Heart right ventricle (tissue), 16 donors: ENCODE measurements at regions not wholly inside any gene's neighbourhood (a gene's known extent, or its start where the extent isn't known, plus 50 kb on each side); places are given as distances from the start of the nearest gene placed in this dataset.

ENCODE experiments used
- ATAC-seq, 8 donors: fragments of 200-7000 bp; cut with Tn5 transposase; one replicate each; pipeline ENCODE4 v1.9.1; 2020; ENCODE audit warnings: mild to moderate bottlenecking in 8 of 8, moderate library complexity in 8 of 8, moderate number of reproducible peaks in 1 of 8
- DNase-seq, 2 donors: peaks; one replicate each; pipeline ENCODE4 v3.0.0-alpha.2; 2020
- H3K27ac ChIP-seq, 10 donors: fragments of 200-600 bp; sonication (generic) in 2 of 10; one replicate each; pipeline versions ENCODE4 v1.5.0 to v1.8.0; 2020 to 2022; ENCODE audit warnings: mild to moderate bottlenecking in 3 of 10
- H3K27me3 ChIP-seq, 7 donors: fragments of 200-600 bp; one replicate each; pipeline ENCODE4 v1.8.0; 2021 to 2022; ENCODE audit warnings: mild to moderate bottlenecking in 2 of 7
- H3K36me3 ChIP-seq, 9 donors: fragments of 200-600 bp; sonication (generic) in 1 of 9; one replicate each; pipeline versions ENCODE4 v1.5.0 to v1.8.0; 2020 to 2022; ENCODE audit warnings: mild to moderate bottlenecking in 2 of 9
- H3K4me1 ChIP-seq, 9 donors: fragments of 200-600 bp; sonication (generic) in 1 of 9; one replicate each; pipeline versions ENCODE4 v1.5.0 to v1.8.0; 2020 to 2022; ENCODE audit warnings: mild to moderate bottlenecking in 4 of 9
- H3K4me3 ChIP-seq, 10 donors: fragments of 200-600 bp; sonication (generic) in 2 of 10; one replicate each; pipeline versions ENCODE4 v1.5.0 to v1.8.0; 2020 to 2022; ENCODE audit warnings: mild to moderate bottlenecking in 7 of 10, moderate library complexity in 2 of 10
- H3K9me3 ChIP-seq, 11 donors: fragments of 200-600 bp in 10 of 11; sonication (generic) in 2 of 11; one replicate each; pipeline versions ENCODE4 v1.5.0 to v1.8.0; 2013 to 2022; ENCODE audit warnings: mild to moderate bottlenecking in 2 of 11, control low read depth in 1 of 11, moderate library complexity in 1 of 11
- CTCF ChIP-seq, 9 donors: fragments of 200-600 bp; sonication (generic) in 2 of 9; IDR thresholded peaks; one replicate each; pipeline versions ENCODE4 v1.5.0 to v1.8.0; 2021 to 2022; ENCODE audit warnings: antibody characterized with exemption in 9 of 9, mild to moderate bottlenecking in 5 of 9, moderate library complexity in 1 of 9
- WGBS, 2 donors: extraction: QIAGEN DNeasy Blood & Tissue Kit; methylation state at CpG; one replicate each; pipeline ENCODE4 v1.1.7; 2013; ENCODE audit warnings: inconsistent platforms in 1 of 2; 5-methylcytosine and 5-hydroxymethylcytosine counted together
- intact Hi-C, 10 donors: fragments of 100-400 bp; cut with DNase I; formaldehyde crosslinking; loops; one replicate each; pipeline versions ENCODE4 v1.11.1 to v1.14.2; 2022
- donor health status: Arrhythmogenic right ventricular cardiomyopathy.
- donor health status: ischemic (EF 13 %, LVEDD 7.1; RV severe dilation, severe dysfunction).
- donor health status: healthy with polysubstance abuse.
- donor health status: DM: no; HTN: yes; CAD: no.
- donor health status: DM: no; HTN: no; CAD: no.
- donor health status: ischemic (EF 25% LVEDD 6.9; RV normal size, moderate dysfunction).
- donor health status: ischemic (EF 25% LVEDD 5.7; RV mildly dilated, moderate dysfunction).
- donor health status: healthy.
- donor health status: DM: yes; HTN: yes; CAD: no.
- donor health status: Ischemic cardiomyopathy.
- donor health status: ischemic (EF 35%, LVEDD 5.7; RV mildly dilated, moderate dysfunction).
- donor health status: nonischemic (EF 11% LVEDD 7.7; RV severe dilation, severe dysfunction).
- donor health status: DM: yes; HTN: yes; CAD: no.
- donor health status: PGD.
- donor health status: ischemic (EF 29% LVEDD 5.4; RV normal size, mild dysfunction).
- donor health status: nonischemic (EF 23%, LVEDD 6.1; RV moderate dilation, normal function).

GRCh38 chr18:24811950-24812681 is 351.7 kb downstream of the HRH4 start:
- Histone ChIP-seq H3K9me3 (peaks cover 0 to 16% (median 0%) of the 10 kb centered on the region in 11 donors), H3K4me1 (no peaks in the 10 kb centered on the region), H3K27me3 (peaks cover 0 to 5% (median 0%) of the 10 kb centered on the region in 7 donors), H3K4me3 (no peak overlapping the region), H3K36me3 (no peaks in the 10 kb centered on the region), H3K27ac (no peak overlapping the region)
- WGBS, 2 donors, result 86 to 93% methylated on average over 11 of the region's 11 CpGs
- ATAC-seq (no peak), DNase-seq (no peak)
- no peak for TF ChIP-seq CTCF (IDR thresholded peaks at IDR 0.05)
- intact Hi-C loops, result no loop called here

- peaks cover 0 to 12% (median 4%) of the 10 kb centered on the region in 7 donors for H3K27me3 ChIP-seq
- H3K4me3 ChIP-seq, result no peak overlapping the region
- ATAC-seq (no peak), DNase-seq (no peak)
- intact Hi-C loops, result no loop called here
- H3K9me3 ChIP-seq, result peaks cover 0 to 6% (median 0%) of the 10 kb centered on the region in 11 donors
- WGBS, 2 donors, result 79 to 80% methylated on average over 3 of the region's 3 CpGs
- H3K4me1 ChIP-seq, result no peaks in the 10 kb centered on the region
- H3K36me3 ChIP-seq, result no peaks in the 10 kb centered on the region
- no peak overlapping the region for H3K27ac ChIP-seq
- no peak for TF ChIP-seq CTCF (IDR thresholded peaks at IDR 0.05)
Observed at GRCh38 chr18:24814521-24814920, 354.1 kb downstream of the HRH4 start.

- Histone ChIP-seq H3K4me1 (no peaks in the 10 kb centered on the region), H3K27me3 (peaks cover 0 to 12% (median 4%) of the 10 kb centered on the region in 7 donors), H3K4me3 (no peak overlapping the region), H3K9me3 (peaks cover 0 to 6% (median 0%) of the 10 kb centered on the region in 11 donors), H3K27ac (no peak overlapping the region), H3K36me3 (no peaks in the 10 kb centered on the region)
- TF ChIP-seq CTCF (IDR thresholded peaks at IDR 0.05), result no peak
- 88 to 92% methylated on average over 3 of the region's 3 CpGs for WGBS, 2 donors
- ATAC-seq (no peak), DNase-seq (no peak)
- intact Hi-C loops, result no loop called here
Observed at GRCh38 chr18:24817150-24817549, 356.7 kb downstream of the HRH4 start.

GRCh38 chr18:24817587-24818371 is 357.3 kb downstream of the HRH4 start:
- no peaks in the 10 kb centered on the region for H3K4me1 ChIP-seq
- no peak overlapping the region for H3K27ac ChIP-seq
- H3K4me3 ChIP-seq, result no peak overlapping the region
- DNase-seq (no peak), ATAC-seq (no peak)
- intact Hi-C loops, result no loop called here
- TF ChIP-seq CTCF (IDR thresholded peaks at IDR 0.05), result no peak
- H3K36me3 ChIP-seq, result no peaks in the 10 kb centered on the region
- 54 to 55% methylated on average over 9 of the region's 9 CpGs for WGBS, 2 donors
- H3K9me3 ChIP-seq, result peaks cover 0 to 6% (median 0%) of the 10 kb centered on the region in 11 donors
- peaks cover 0 to 12% (median 4%) of the 10 kb centered on the region in 7 donors for H3K27me3 ChIP-seq
